Neural cell (in vitro differentiated cells): ENCODE measurements at regions not wholly inside any gene's neighbourhood (a gene's known extent, or its start where the extent isn't known, plus 50 kb on each side); places are given as distances from the start of the nearest gene placed in this dataset.

ENCODE experiments used
- H2AFZ ChIP-seq: fragments of 200-600, 300-800 bp; sonication (generic), shearing (Covaris generic); 2 replicates; pipeline ENCODE4 v1.6.0; 2014; ENCODE audit warnings: low read depth, mild to moderate bottlenecking, antibody characterized with exemption, low read length, moderate library complexity
- H3F3A ChIP-seq: fragments of 200-600 bp; shearing (Covaris generic); 2 replicates; pipeline ENCODE4 v1.6.1; 2016; ENCODE audit warnings: mild to moderate bottlenecking, moderate library complexity, mixed read lengths, antibody characterized with exemption, low read length; ENCODE audit not compliant: insufficient read depth, poor library complexity, severe bottlenecking
- H3K27ac ChIP-seq: fragments of 200-600, 300-800 bp; sonication (generic), shearing (Covaris generic); 2 replicates; pipeline ENCODE4 v1.5.1; 2014; ENCODE audit warnings: mild to moderate bottlenecking, low read length, moderate library complexity
- H3K27me3 ChIP-seq: fragments of 300-800, 200-600 bp; sonication (generic), shearing (Covaris generic); 2 replicates; pipeline ENCODE4 v1.6.0; 2014; ENCODE audit warnings: mild to moderate bottlenecking, low read depth, low read length, moderate library complexity; ENCODE audit not compliant: insufficient read depth
- H3K36me3 ChIP-seq: fragments of 300-800, 200-600 bp; sonication (generic), shearing (Covaris generic); 2 replicates; pipeline ENCODE4 v1.5.1; 2014; ENCODE audit warnings: mild to moderate bottlenecking, antibody characterized with exemption, low read length, moderate library complexity; ENCODE audit not compliant: insufficient read depth
- H3K4me2 ChIP-seq: fragments of 300-800, 200-600 bp; sonication (generic), shearing (Covaris generic); 2 replicates; pipeline ENCODE4 v1.6.0; 2014; ENCODE audit warnings: mild to moderate bottlenecking, low read length
- H3K4me3 ChIP-seq: fragments of 300-800, 200-600 bp; sonication (generic), shearing (Covaris generic); 2 replicates; pipeline ENCODE4 v1.5.1; 2014; ENCODE audit warnings: mild to moderate bottlenecking, low read length, moderate library complexity
- H3K79me2 ChIP-seq: fragments of 200-600 bp; shearing (Covaris generic); replicated peaks from 2 replicates; pipeline ENCODE4 v1.6.0; 2014; ENCODE audit warnings: mild to moderate bottlenecking, low read length, moderate library complexity; ENCODE audit not compliant: insufficient read depth
- H3K9ac ChIP-seq: fragments of 300-800, 200-600 bp; sonication (generic), shearing (Covaris generic); 2 replicates; pipeline ENCODE4 v1.6.1; 2016; ENCODE audit warnings: mild to moderate bottlenecking, low read length, mixed read lengths
- H3K9me2 ChIP-seq: fragments of 200-600 bp; shearing (Covaris generic); 2 replicates; pipeline ENCODE4 v1.6.1; 2016; ENCODE audit warnings: mild to moderate bottlenecking, low read length, mixed read lengths; ENCODE audit not compliant: insufficient read depth
- H3K9me3 ChIP-seq: fragments of 200-600, 300-800 bp; sonication (generic), shearing (Covaris generic); 2 replicates; pipeline ENCODE4 v1.6.1; 2016; ENCODE audit warnings: mild to moderate bottlenecking, mixed run types, low read length, moderate library complexity, mixed read lengths
- H4K20me1 ChIP-seq: fragments of 200-600 bp; shearing (Covaris generic); 2 replicates; pipeline ENCODE4 v1.6.1; 2016; ENCODE audit warnings: mild to moderate bottlenecking, mixed run types; ENCODE audit not compliant: insufficient read depth
- EP300 ChIP-seq: fragments of 450-650 bp; conservative IDR thresholded peaks from 2 replicates; pipeline ENCODE4 v1.6.1; 2014; ENCODE audit warnings: antibody characterized with exemption, mild to moderate bottlenecking, moderate library complexity; ENCODE audit not compliant: poor library complexity, severe bottlenecking
- EZH2 ChIP-seq: fragments of 200-600, 300-800 bp; shearing (Covaris generic), sonication (generic); IDR thresholded peaks from 2 replicates; pipeline ENCODE4 v1.6.1; 2014; ENCODE audit warnings: antibody characterized with exemption, low read length, borderline replicate concordance, mild to moderate bottlenecking; ENCODE audit not compliant: insufficient read depth, poor library complexity, severe bottlenecking
- MXI1 ChIP-seq: fragments of 450-650 bp; conservative IDR thresholded peaks from 2 replicates; pipeline ENCODE4 v1.6.1; 2014; ENCODE audit warnings: antibody characterized with exemption, mild to moderate bottlenecking; ENCODE audit not compliant: poor library complexity, severe bottlenecking
- POLR2AphosphoS5 ChIP-seq: IDR thresholded peaks from 2 replicates; pipeline ENCODE4 v1.6.1; 2012
- RAD21 ChIP-seq: fragments of 450-650 bp; conservative IDR thresholded peaks from 2 replicates; pipeline ENCODE4 v1.6.1; 2014; ENCODE audit warnings: antibody characterized with exemption, mild to moderate bottlenecking, moderate library complexity
- SMC3 ChIP-seq: fragments of 450-650 bp; conservative IDR thresholded peaks from 2 replicates; pipeline ENCODE4 v1.6.1; 2014; ENCODE audit warnings: antibody characterized with exemption, mild to moderate bottlenecking, moderate library complexity; ENCODE audit not compliant: poor library complexity
- TAF1 ChIP-seq: IDR thresholded peaks from 2 replicates; pipeline ENCODE4 v1.6.1; 2012; ENCODE audit warnings: low read depth
- TF ChIP-seq, protein P1 (sequence below): fragments of 450-650 bp; IDR thresholded peaks from 2 replicates; pipeline ENCODE4 v1.5.1; 2014; ENCODE audit warnings: antibody characterized with exemption, mild to moderate bottlenecking, moderate library complexity; ENCODE audit not compliant: poor library complexity, severe bottlenecking
- TF ChIP-seq, protein P2 (sequence below): IDR thresholded peaks from 2 replicates; pipeline ENCODE4 v1.6.1; 2012; ENCODE audit warnings: borderline replicate concordance

DNA sequence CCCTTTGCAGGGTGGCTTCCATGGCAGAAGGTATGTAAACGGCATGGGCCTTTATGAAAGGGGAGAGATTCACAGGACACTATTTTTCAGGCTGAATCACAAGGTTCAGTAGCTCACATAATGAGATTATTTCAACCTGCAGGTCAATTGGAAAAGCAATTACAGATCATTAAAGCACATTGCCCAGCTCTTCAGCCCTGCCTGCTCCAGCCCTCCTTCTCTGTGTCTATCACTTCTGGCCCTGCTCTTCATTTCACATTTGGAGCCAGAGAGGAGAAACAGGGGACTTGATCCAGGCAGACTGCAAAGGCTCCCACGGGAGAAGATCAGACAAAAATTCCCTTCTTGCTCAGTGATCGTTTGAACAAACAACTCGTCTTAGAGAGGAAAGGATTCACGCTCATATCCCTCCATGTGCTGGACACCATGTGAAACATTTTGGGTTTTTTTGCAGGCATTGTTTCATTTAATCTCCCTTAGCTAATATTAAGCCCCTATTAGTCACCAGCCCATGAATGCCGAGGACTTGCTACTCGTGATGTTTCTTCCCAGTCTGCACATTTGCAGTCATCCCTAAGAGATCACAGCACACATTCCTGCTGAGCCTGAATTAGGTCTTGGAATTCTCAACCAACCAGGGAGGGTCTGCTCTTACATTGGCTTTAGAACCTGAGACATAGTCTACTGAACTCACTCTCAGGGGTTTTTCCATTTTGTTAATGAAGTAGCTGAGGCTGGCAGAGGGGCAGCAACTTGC, 443.9 kb upstream of the CCL2 start:
- no peak overlapping the region for H3K9ac ChIP-seq
- no peaks in the 10 kb centered on the region for H3F3A ChIP-seq
- H3K9me2 ChIP-seq: no peaks in the 10 kb centered on the region
- H3K27ac ChIP-seq: no peak overlapping the region
- no peaks in the 10 kb centered on the region for H3K9me3 ChIP-seq
- H4K20me1 ChIP-seq: no peaks in the 10 kb centered on the region
- H3K4me3 ChIP-seq: no peak overlapping the region
- H3K79me2 ChIP-seq: no peaks in the 10 kb centered on the region
- no peaks in the 10 kb centered on the region for H3K27me3 ChIP-seq
- TF ChIP-seq MXI1 (no peak), POLR2AphosphoS5 (no peak), TAF1 (no peak), EZH2 (no peak)
- TF ChIP-seq, protein P1, sequence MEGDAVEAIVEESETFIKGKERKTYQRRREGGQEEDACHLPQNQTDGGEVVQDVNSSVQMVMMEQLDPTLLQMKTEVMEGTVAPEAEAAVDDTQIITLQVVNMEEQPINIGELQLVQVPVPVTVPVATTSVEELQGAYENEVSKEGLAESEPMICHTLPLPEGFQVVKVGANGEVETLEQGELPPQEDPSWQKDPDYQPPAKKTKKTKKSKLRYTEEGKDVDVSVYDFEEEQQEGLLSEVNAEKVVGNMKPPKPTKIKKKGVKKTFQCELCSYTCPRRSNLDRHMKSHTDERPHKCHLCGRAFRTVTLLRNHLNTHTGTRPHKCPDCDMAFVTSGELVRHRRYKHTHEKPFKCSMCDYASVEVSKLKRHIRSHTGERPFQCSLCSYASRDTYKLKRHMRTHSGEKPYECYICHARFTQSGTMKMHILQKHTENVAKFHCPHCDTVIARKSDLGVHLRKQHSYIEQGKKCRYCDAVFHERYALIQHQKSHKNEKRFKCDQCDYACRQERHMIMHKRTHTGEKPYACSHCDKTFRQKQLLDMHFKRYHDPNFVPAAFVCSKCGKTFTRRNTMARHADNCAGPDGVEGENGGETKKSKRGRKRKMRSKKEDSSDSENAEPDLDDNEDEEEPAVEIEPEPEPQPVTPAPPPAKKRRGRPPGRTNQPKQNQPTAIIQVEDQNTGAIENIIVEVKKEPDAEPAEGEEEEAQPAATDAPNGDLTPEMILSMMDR: no peak
- TF ChIP-seq, protein P2, sequence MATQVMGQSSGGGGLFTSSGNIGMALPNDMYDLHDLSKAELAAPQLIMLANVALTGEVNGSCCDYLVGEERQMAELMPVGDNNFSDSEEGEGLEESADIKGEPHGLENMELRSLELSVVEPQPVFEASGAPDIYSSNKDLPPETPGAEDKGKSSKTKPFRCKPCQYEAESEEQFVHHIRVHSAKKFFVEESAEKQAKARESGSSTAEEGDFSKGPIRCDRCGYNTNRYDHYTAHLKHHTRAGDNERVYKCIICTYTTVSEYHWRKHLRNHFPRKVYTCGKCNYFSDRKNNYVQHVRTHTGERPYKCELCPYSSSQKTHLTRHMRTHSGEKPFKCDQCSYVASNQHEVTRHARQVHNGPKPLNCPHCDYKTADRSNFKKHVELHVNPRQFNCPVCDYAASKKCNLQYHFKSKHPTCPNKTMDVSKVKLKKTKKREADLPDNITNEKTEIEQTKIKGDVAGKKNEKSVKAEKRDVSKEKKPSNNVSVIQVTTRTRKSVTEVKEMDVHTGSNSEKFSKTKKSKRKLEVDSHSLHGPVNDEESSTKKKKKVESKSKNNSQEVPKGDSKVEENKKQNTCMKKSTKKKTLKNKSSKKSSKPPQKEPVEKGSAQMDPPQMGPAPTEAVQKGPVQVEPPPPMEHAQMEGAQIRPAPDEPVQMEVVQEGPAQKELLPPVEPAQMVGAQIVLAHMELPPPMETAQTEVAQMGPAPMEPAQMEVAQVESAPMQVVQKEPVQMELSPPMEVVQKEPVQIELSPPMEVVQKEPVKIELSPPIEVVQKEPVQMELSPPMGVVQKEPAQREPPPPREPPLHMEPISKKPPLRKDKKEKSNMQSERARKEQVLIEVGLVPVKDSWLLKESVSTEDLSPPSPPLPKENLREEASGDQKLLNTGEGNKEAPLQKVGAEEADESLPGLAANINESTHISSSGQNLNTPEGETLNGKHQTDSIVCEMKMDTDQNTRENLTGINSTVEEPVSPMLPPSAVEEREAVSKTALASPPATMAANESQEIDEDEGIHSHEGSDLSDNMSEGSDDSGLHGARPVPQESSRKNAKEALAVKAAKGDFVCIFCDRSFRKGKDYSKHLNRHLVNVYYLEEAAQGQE: no peak
- H2AFZ ChIP-seq: no peak overlapping the region
- H3K36me3 ChIP-seq: no peaks in the 10 kb centered on the region
- H3K4me2 ChIP-seq: no peak overlapping the region

DNA sequence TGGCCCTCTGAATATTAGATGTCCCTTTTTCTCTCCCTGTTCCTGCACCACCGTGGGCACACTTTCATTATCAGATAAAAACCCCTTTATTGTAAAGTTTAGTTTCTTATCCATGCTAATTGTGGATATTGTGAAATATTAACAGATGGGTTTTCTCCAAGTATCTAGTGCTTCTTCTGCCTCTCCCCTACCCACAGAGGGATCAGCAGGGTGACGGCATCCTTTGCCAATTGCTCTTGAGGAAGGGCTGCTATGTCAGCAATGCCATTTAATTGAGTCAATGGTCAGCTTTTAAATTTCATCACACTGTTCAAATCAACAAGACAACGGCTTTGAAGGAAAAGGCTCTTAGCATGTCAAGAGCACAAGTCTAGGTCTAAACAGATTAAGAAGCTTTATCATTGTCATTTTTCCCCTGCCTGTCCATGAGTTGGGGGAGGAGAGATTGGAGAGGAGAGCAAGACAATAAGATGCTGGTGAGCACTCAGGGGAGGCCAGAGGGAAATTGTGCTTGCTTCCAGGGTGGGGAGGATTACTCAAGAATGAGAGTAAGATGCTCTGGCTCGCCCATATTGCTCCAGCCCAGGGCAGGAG, 443.0 kb upstream of the CCL2 start:
- H3K4me3 ChIP-seq: no peak overlapping the region
- no peaks in the 10 kb centered on the region for H3K79me2 ChIP-seq
- H3K27ac ChIP-seq: no peak overlapping the region
- H3K9me3 ChIP-seq: no peaks in the 10 kb centered on the region
- no peak overlapping the region for H2AFZ ChIP-seq
- TF ChIP-seq, protein P1: no peak
- TF ChIP-seq, protein P2: no peak
- TF ChIP-seq EZH2: no peak
- no peak for TF ChIP-seq RAD21
- TF ChIP-seq EP300: no peak
- no peak for TF ChIP-seq TAF1
- TF ChIP-seq POLR2AphosphoS5: no peak
- no peak for TF ChIP-seq MXI1
- TF ChIP-seq SMC3: no peak
- no peaks in the 10 kb centered on the region for H3F3A ChIP-seq
- no peaks in the 10 kb centered on the region for H3K36me3 ChIP-seq
- H3K4me2 ChIP-seq: no peak overlapping the region
- H3K9me2 ChIP-seq: no peaks in the 10 kb centered on the region
- no peaks in the 10 kb centered on the region for H4K20me1 ChIP-seq
- H3K9ac ChIP-seq: no peak overlapping the region
- H3K27me3 ChIP-seq: no peaks in the 10 kb centered on the region
